Activated CD4-positive, alpha-beta T cell treated with anti-CD3 and anti-CD28 coated beads, Interleukin-2, Interleukin-4, amounts not matched to agents 100 ng/mL and 50 ng/mL, durations not matched to agents 16 hours and 8 hours (primary cell): ENCODE measurements at regions not wholly inside any gene's neighbourhood (a gene's known extent, or its start where the extent isn't known, plus 50 kb on each side); places are given as distances from the start of the nearest gene placed in this dataset.

ENCODE experiments used
- DNase-seq: peaks from one replicate; pipeline ENCODE4 v3.0.0-alpha.2; 2020; ENCODE audit warnings: low spot score

DNA sequence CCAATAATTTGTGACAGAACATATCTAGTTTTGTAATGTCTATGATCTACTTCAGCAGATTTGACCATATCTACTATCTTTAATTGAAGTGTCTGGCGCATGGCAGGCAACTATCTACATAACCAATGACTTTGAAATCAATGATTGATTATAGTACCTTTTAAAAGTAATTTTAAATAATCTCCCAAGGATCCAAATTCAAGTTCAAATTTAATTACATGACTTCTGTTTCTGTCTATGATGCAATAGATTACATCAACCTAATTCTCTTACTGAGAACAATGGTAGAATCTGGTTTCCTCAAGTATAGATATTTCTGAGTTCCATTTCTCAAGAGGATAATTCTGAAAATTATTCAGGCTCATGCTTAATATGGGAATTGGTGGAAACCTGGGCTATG is 177.4 kb upstream of the IL15 start:
- no peak for DNase-seq

DNA sequence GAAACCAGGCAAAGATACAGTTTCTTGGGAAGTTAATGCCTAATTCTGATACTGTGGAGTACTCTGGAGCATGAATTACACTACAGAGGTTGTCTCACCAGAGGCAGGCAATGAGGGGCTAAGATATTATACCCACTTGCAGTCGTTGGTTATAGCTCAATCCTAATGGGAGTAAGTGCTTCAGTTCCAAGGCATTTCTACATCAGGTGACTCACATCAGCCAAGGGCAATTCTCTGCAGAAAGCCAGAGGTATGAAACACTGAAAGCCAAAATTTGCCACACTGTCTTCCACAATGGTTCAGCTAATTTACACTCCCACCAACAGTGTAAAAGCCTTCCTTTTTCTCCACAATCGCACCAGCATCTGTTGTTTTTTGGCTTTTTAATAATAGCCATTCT is 174.0 kb upstream of the IL15 start:
- DNase-seq, result no peak

DNA sequence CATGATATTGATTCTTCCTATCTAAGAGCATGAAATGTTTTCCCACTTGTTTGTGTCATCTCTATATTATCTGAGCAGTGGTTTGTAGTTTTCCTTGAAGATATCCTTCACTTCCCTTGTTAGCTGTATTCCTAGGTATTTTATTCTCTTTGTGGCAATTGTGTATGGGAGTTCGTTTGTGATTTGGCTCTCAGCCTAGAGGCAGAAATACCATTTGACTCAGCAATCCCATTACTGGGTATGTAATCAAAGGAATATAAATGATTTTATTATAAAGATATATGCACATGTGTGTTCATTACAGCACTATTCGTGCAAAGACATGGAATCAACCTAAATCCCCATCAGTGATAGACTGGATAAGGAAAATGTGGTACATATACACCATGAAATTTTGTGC is 172.7 kb upstream of the IL15 start:
- no peak for DNase-seq

DNA sequence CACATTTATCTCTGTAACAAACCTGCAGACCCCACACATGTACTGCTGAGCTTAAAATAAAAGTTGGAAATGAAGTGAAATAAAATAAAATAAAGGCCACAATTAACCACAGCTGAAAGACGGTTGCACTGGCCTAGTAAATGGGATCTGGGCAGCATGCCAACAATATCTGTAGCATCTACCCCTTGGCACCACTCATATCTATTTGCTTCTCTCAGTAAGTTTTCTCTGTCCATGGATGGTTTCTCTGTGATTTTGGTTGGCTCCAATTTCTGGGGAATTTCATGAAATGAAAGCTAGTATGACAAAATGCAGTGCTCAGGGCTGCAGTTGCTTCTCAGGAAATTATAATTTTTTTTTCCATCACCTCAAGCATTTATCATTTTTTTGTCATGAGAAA is 172.0 kb upstream of the IL15 start:
- no peak for DNase-seq

DNA sequence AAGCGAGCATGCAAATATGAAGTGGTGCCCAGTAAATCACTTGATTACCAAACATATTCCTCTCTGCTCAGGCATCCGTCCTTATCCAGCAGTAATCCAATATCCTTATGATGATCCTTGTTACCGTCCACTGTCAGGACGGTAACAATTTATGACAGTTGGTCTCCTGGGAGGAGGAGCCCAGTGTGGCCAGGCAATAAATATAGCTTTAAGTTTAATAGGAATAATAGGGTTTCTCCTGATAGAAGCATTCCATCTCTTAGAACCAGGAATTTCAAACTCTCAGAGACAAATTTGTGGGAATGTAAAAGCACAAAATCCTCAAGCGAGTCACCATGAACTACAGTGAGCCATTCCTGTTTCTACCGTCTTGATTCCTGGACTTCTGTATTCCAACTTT is 171.2 kb upstream of the IL15 start:
- DNase-seq, result no peak

DNA sequence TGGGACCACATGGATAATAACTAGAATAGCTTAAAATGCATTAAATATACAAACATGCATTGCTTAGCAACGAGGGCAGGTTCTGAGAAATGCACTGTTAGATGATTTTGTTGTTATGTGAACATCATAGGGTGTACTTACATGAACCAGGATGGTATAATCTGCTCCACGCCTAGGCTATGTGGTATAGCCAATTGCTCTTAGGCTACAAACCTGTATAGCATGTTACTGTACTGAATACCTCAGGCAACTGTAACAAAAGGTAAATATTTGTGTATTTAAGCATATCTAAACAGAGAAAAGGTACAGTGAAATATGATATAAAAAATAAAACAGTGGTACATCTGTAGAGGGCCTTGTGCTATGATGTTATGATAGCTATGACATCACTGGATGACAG is 169.2 kb upstream of the IL15 start:
- DNase-seq, result no peak

DNA sequence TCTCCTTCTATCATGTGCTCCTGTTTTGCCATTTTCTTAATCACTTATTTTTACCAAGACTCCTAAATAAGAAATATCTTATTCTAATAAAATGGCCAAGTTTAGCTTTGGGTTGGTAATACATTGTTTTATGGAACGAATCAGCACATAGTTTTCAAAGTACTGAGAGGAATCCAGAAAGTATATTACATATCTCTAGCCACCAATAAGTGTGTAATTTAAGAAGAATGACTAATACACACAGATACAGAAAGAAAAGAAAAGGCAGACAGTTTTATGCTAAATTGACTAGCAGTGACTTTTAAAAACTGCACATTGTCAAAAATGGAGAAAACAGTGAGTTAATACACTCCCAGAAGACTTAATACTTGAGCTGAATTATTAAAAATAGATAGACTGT is 167.0 kb upstream of the IL15 start:
- no peak for DNase-seq

DNA sequence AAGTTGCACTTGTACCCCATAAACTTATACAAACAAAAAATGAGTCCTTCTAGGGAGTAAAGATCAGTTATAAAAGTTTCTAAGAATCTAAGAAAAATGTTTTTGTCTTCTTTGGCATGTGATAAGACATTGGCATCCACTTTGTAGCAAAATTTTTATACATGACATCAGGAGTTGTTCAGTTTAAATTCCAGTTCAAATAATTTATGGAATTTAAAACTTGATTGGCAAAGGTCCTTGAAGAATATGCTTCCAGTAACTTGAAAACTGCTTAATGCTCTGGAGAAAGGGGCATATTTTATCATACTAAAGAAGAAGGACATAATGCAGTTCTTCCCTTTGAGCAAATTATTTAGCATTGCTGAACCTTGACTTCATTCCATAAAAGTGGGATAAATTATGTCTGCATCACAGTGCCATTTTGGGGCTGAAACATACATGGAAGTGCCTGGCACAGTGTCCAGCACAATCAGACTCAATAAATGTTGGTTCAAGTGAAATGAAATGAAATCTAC is 163.3 kb upstream of the IL15 start:
- no peak for DNase-seq

DNA sequence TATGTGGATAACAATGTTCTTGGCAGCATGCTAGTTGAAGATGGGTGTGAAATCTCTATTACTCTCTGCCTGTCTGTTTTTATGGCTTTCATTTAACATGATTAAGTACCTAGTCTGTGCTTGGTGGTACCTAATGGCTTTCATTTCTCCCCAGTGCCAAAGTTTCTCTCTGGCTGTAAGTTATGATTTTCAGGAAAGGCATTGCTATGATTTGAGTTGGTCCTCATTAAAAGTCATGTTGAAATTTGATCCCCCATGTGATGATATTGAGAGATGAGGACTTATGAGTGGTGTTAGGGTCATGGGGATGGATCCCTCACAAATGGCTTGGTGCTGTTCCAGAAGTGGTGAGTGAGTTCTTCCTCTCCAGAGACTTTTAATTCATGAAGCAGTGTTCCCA is 162.4 kb upstream of the IL15 start:
- no peak for DNase-seq

DNA sequence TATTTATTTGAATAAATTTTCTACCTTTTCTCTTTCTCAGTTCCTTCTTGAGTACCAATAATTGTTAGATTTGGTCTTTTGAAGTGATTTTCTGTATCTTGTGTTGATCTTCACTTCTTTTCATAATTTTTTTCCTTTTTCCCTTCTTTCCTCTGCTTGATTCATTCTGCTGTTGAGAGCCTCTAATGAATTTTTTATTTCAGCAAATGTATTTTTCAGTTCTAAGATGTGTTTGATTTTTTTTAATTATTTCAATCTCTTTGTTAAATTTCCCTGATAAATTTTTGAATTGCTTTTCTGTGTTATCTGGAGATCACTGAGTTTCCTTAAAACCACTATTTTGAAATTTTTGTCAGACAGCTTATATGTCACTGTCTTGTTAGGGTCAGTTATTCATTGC is 155.4 kb upstream of the IL15 start:
- DNase-seq, result no peak

DNA sequence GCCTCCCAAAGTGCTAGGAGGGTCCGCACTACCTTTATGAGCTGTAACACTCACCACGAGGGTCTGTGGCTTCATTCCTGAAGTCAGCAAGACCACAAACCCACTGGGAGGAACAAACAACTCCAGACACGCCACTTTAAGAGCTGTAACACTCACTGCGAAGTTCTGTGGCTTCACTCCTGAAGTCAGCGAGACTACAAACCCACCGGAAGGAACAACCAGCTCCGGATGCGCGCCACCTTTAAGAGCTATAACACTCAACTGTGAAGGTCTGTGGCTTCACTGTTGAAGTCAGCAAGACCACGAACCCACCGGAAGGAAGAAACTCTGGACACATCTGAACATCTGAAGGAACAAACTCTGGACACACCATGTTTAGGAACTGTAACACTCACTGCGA is 152.1 kb upstream of the IL15 start:
- DNase-seq, result peak; percentile 5

DNA sequence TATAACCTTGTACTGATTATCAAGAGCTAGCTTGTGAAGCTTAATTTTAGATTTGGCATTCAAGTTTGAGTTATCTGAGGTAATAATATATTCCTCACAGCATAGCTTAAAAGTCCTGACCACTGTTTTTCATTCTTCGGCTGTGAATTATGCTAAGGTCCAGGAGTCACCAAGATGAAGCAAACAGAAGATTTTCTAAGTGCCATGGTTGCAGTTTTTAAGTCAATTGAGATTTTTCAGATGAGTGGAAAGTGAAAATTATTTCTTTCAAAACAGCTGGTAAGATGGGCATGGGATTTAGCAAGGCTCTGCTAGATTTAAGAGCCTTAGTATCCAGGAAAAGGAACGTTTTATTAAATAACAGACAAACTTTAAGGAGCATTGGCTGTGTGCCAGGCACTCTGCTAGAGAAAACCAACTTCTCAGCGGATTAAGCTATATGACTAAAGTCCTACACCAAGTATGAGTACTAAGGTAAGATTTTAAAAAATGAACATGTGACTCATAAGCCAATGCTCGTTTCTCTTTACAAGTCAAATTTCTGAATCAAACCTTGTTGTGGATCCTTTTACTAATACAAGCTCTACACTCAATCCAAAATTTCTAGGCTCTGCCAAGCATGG is 149.9 kb upstream of the IL15 start:
- no peak for DNase-seq

DNA sequence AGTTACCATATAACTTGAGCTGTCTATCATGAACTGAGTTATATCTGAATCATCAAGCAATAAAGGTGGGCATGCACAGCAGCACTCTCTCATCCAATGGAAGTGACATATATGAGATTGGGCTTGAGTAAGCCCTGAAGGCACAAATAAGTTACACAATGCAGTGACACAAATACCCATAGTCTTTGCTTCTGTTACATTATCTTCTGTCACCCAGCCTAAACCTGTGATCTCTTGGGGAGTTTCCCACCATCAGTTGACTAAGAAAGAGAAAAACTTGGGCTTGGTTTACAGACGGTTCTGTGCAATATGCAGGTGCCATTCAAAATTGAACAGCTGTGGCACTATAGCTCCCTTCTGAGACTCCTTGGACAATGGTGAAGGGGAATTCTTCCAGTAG is 138.8 kb upstream of the IL15 start:
- peak; percentile 1 for DNase-seq

DNA sequence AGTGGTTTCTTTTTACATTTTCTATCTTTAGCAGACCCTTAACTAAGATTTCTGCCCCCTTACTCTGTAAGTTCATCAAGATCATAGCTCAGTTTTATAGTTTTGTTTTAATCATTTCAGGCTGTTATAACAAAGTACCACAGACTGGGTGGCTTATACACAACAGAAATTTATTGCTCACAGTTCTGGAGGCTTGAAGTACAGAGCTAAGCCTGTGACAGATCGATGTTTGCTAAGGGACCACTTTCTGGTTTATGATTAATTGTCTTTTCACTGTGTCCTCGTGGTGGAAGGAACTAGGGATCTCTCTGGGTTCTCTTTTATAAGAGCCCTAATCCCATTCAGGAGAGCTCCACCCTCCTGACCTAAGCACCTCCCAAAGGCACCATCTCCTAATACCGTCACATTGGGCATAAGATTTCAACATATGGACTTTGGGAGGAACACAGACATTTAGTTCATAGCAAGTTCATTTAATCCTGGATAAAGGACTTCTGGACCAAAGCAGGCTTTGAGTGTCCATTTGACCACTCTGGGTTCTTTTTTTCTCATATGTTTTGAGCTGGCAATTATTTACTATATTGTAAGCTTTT is 137.0 kb upstream of the IL15 start:
- DNase-seq, result no peak

DNA sequence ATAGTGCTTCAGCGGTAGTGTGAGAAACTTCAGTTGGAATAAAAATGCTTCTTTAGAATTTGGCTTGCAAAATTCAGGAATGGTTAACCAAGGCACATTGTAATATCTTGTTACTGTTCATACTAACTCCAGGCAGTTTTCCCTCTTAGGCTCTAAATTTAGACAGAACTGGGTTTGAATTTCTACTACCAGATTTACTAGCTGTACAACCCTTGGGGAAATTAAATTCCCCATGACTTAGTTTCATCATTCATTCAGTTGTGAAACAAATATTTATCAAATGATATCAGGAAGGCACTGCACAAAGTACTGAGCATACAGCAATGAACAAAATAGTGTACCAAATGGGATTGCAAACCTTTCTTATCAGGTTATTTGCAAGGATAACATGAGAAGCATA is 135.0 kb upstream of the IL15 start:
- DNase-seq, result no peak

DNA sequence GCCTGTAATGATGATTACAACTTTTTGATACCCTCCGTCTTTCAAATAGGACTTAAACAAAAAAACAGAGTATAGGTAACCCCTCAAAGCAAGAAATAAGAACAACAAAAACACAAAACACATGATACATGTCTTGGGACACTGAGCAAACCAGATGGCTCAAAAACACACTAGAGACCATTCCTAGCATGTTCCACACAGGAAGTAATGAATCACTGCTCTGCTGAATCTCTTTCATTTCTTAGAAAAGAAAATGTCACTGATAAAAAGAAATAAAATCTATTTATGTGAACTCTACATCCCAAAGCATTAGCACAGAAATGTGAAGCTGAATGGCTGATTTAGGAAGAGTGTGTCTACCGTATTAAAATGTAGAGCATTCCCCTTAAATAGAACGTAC is 134.5 kb upstream of the IL15 start:
- DNase-seq, result no peak

DNA sequence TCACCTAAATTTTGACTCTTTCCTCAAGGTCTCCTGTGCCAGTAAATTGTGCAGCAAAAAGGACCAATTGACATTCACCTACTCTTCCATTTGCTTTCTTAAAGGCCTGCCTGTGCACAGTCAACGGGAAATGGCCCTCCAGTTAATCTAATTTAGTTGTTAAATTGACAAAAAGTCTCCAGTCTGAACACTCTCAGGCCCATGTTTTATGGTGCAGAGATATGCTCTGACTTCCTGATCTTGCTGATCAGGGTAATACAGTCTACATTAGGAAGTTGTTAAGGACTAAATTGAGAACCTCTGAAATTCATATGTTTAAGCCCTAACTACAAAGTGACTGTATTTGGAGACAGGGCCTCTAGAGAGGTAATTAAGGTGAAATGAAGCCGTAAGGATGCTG is 133.6 kb upstream of the IL15 start:
- DNase-seq, result no peak

DNA sequence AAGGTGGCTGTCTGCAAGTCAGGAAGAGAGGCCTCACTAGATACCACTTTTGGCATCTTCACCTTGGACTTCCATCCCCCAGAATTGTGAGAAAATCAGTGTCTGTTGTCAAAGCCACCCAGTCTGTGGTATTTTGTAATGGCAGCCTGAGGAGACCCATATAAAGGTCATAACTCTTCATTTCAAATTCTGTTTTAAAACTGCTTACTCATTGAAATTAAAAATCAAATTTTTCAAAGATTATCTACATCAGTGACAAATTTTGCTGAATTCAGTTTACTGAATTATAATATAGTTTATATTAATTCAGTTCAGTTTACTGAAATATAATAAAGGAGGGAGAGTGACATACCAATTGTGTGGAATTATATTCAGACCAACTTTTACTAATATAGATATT is 133.1 kb upstream of the IL15 start:
- no peak for DNase-seq

DNA sequence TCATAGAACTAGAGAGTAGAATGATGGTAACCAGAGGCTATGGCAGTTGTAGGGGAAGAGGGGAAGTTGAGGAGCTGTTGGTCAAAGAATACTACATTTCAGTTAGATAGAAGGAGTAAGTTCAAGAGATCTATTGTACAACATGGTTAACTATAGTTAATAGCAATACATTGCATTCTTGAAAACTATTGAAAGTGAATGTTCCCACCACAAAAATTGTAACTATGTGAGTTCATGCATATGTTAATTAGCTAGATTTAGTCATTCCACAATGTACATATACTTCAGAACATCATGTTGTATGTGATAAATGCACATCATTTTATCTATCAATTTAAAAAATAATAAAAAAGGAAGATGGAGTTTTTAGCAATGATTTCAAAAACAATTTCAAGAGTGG is 125.3 kb upstream of the IL15 start:
- no peak for DNase-seq

DNA sequence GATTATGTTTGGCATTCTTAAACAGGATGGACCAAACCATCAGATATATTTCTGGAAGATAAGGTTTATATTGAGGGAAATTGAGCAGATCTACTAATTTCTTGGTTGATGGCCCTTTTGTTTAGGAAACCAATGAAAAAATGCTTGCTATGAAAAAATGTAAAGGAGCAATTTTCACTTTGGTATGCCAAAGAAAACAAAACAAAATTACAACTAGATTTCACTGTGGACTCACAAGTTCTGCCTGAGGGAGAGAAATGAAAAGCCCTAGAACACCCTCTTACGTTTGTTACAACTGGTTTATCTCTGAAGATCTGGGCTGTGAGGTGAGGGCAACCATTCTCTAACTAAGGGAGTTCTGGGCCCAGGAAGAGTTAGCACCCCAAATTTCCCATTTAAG is 122.5 kb upstream of the IL15 start:
- DNase-seq, result no peak

DNA sequence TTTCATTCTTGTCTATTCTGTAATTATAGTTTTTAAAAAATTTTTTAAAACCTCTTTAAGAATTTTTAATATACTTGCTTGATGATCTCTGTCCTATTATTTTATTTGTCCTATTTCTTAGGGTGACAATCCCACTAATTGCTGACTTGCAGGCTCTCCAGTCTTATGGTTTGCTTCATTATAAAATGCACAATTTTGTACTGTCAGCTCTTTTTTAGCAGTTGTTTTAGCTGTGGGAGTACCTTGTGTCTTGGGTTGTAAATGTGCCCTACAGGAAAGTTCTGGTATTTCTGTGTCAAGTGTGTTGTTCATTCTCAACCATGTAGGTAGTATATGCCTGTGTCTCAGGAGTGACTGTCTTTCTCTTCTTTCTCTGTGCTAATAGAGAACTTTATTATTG is 118.2 kb upstream of the IL15 start:
- no peak for DNase-seq

DNA sequence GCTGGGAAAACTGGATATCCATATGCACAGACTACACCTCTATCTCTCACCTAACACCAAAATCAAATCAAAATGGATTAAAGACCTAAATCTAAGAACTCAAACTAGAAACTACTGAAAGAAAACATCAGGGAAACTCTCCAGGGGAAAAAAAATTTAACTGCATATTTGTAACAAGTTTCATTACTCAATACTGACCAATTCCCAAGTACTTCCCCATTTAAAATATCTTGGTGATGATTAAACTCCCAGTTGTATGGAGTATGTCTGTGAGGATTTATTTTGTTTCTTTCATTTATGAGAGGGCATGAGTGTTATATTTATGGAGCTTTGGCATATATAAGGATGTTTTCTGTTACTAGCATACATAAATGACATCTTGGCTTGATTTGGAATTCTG is 112.3 kb upstream of the IL15 start:
- no peak for DNase-seq

DNA sequence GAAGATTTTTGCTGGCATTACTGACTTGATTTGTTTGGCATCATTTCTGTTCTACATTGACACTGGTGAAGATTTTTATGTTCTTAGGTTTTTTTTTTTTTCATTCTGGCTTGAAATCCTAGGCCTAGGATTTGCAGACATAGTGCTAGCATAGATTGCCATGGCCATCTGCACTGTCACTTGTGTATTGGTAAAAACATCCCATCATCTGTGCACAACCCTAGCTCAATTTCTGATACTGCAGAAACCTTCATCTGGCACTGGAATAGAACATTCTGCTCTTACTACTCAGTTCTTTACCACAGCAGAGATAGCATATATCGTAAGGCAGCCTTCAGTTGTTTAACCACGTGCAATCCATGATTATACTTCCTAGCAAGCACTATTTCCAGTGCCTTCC is 111.5 kb upstream of the IL15 start:
- no peak for DNase-seq

DNA sequence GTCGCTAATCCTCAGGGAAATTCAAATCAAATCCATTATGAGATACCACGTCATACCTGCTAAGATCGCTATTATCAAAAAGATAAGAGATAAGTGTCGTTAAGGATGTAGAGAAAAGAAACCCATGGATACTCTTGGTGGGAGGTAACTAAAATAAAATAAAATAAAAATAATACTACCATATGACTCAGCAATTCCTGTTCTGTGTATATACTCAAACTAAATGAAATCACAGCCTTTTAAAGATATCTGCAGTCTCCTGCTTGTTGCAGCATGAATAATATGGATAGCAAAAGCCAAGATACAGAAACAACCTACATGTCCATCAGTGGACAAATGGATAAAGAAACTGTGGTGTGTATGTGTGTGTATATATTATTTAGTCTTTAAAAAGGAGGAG is 105.8 kb upstream of the IL15 start:
- no peak for DNase-seq
